Sciatic nerve (tissue), 2 donors: ENCODE measurements at regions not wholly inside any gene's neighbourhood (a gene's known extent, or its start where the extent isn't known, plus 50 kb on each side); places are given as distances from the start of the nearest gene placed in this dataset.

Experiments
- ATAC-seq: fragments of 200-7000 bp; cut with Tn5 transposase; one replicate; pipeline ENCODE4 v1.9.1; 2020; ENCODE audit warnings: mild to moderate bottlenecking, moderate library complexity
- DNase-seq: peaks from one replicate; pipeline ENCODE4 v3.0.0-alpha.2; 2020; ENCODE audit warnings: low spot score
- intact Hi-C: fragments of 100-400 bp; cut with DNase I; formaldehyde crosslinking; loops from one replicate; pipeline ENCODE4 v1.14.2; 2022
- donor health status: DM: no; HTN: no; CAD: no.
- donor health status: DM: no; HTN: no; CAD: no.

DNA sequence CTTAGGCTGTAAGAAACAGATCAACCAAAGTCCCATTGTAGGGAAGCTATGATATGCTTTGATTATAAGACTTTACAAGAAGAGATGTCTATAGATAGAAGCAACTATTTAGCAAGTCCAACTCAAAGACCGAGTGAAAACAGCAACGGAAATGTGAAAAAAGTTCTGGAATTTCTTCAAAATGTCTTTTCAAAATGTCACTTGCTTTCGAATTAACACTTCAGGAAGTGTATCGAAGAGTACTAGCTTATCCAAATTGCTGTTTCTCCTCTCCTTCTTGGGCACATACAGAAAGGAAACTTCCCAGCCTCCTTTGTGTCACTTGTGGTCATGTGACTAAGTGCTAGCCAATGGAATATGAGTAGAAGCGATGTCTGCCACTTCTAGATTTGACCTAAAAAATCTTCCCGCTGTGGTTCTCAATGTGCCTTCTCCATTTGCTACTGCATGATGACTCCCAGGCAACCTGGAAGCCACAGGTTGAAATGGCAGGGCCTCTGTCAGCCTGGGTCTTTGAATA lies 89.9 kb downstream of the TSEN15 start:
- intact Hi-C loops: no loop called here
- ATAC-seq (no peak), DNase-seq (no peak)

- intact Hi-C loops: no loop called here
- no peak for ATAC-seq
- no peak for DNase-seq
These were observed 91.9 kb downstream of the TSEN15 start for GRCh38 chr1:184143449-184143848.

- no peak for DNase-seq
- intact Hi-C loops: no loop called here
- ATAC-seq: no peak
These were observed 93.6 kb downstream of the TSEN15 start for GRCh38 chr1:184145083-184145482.

- intact Hi-C loops: no loop called here
- ATAC-seq (no peak), DNase-seq (no peak)
These were observed 94.7 kb downstream of the TSEN15 start for GRCh38 chr1:184146202-184146601.

GRCh38 chr1:184150776-184151531 lies 99.4 kb downstream of the TSEN15 start:
- peak; percentile 75 for ATAC-seq
- intact Hi-C loops: no loop called here
- DNase-seq: no peak

- ATAC-seq: peak; percentile 66
- DNase-seq: no peak
- intact Hi-C loops: no loop called here
These were observed 100.9 kb downstream of the TSEN15 start for GRCh38 chr1:184152434-184152898.

DNA sequence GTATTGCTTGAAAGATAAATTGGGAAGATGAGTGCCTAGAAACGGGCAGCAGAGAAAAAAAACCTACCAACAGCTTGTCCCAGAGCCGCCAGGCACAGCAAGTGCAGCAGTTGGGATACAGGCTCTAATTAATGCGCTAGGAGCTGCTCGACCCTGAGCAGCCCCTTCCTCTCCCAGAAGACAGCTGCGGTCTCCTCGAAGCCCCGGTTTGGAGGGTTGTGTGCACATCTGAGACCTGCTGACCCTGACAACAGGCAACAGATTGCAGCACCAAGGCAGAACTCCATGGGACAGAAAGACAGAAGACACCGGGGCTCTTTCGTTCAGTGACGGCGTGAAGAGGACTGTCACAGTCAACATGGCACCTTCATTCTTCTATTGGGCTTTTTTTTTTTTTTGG lies 101.4 kb downstream of the TSEN15 start:
- ATAC-seq (peak; percentile 27), DNase-seq (no peak)
- intact Hi-C loops: no loop called here

DNA sequence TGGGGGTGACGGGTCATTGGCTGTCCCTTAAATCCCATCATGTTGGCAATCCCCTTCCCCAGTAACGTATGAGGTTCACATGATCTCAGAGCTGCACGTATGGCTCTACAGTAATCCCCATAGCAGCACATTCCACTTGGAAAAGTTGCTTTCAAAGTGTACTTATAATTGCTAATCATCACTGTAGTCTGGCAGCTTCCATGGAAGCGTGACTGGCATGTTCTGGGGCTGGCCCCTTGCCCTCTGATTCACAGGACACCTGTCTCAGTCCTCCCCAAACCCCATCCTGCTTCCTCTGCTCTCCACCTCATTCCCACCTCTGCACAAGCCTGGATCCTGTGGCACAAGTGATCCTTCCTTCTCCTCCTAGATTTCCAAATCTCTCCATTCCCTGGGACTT lies 102.2 kb downstream of the TSEN15 start:
- intact Hi-C loops: no loop called here
- ATAC-seq (no peak), DNase-seq (no peak)

DNA sequence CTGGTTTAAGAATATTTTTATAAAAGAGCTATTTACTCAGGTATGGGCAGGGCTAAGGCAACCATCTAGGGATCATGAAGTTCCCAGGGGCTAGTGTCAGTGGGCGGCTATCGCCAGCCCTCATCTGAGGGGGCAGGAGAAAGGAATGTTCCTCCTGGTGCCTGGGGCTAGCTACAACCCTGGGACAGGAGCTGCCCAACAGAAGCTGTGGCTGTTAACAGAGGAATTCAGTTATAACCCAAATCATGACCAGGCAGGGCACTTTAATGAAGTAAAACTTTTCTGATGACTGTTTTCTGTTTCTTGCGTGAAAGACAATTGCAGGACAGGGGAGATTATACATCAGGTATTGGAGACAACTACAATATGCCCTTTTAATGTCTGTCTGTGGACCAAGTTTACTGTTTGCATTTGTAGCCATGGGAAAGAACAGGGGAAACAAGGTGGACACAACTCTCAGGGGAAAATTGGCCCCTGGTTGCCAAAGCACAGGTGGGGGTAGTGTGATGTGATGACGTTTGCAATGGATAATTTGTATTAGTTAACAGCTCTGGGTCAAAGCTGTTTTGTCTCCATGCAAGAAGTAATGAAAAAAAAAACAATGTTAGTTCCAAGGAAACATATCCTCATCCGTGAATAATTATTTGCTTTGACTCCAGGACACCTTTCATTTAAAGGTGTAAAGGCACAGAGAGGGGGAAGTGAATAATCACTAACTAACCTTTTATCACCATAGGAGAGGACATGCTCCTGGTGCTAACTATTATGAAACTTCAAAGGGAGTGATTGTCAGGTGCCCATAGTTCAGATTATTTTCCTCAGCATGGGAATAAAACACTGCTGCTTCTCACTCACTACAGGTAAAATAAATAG lies 105.2 kb downstream of the TSEN15 start:
- ATAC-seq: no peak
- intact Hi-C loops: no loop called here
- no peak for DNase-seq

DNA sequence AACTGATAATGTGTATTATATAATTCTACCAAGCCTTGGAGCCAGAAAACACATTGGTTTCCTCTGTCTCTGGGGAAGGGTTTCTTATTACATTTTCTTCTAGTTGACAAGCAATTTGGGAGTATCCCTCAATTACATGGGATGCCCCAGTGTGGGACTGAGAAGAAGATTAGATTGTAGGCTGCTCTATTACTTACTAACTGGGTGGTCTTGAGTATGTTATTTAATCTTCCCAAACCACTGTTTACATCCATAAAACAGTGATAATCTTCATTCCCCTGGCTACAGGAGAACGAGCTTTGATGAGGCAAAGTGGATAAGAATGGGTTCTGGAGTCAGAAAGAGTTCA lies 105.8 kb downstream of the TSEN15 start:
- intact Hi-C loops: no loop called here
- ATAC-seq: no peak
- DNase-seq: no peak

GRCh38 chr1:184158896-184159681 lies 107.6 kb downstream of the TSEN15 start:
- DNase-seq: no peak
- intact Hi-C loops: no loop called here
- no peak for ATAC-seq

- DNase-seq: no peak
- intact Hi-C loops: no loop called here
- no peak for ATAC-seq
These were observed 108.7 kb downstream of the TSEN15 start for GRCh38 chr1:184160236-184160635.

- DNase-seq (no peak), ATAC-seq (peak; percentile 50)
- intact Hi-C loops: no loop called here
These were observed 109.7 kb downstream of the TSEN15 start for GRCh38 chr1:184161071-184161698.

- intact Hi-C loops: no loop called here
- DNase-seq (no peak), ATAC-seq (no peak)
These were observed 110.8 kb downstream of the TSEN15 start for GRCh38 chr1:184162281-184162680.

GRCh38 chr1:184163674-184164465 lies 112.3 kb downstream of the TSEN15 start:
- DNase-seq (no peak), ATAC-seq (peak; percentile 37)
- intact Hi-C loops: no loop called here

DNA sequence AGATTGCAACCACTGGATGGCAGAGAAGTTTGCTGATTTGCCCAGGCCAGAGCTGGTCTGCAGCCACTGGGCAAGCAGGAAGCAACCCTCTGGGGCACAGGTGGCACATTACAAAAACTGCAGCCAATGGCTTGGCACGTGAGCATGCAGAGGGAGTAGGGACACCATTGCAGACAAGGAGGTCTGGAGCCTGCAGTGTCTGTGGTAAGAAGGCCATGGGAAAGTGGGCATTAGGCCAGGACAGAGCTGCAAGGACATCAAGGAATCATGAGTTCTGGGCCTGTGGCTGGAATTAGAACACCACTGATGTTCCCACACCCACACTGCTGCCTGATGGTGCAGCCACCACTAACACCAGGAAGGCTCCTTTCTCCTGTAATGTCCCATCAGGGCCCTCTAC lies 113.0 kb downstream of the TSEN15 start:
- no peak for ATAC-seq
- DNase-seq: no peak
- intact Hi-C loops: no loop called here

DNA sequence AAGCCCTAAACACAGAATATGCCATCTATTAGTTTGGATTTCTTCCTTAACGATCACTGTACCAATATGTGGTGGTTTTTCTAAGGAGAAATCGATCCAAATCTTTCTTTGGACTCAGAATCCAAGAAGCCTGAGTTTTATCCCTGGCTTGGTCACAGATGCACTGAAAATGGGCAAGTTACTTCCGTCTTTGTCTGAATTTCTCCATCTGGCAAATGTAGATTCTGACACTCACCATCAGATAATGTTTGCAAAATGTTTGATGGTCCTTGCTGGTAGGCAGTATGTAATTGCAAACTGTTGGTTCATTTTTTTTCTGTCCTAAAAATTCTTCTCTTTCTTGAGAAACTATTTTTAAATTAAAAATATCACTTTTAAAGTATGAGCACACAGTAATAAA lies 115.0 kb downstream of the TSEN15 start:
- DNase-seq: no peak
- ATAC-seq: no peak
- intact Hi-C loops: no loop called here

DNA sequence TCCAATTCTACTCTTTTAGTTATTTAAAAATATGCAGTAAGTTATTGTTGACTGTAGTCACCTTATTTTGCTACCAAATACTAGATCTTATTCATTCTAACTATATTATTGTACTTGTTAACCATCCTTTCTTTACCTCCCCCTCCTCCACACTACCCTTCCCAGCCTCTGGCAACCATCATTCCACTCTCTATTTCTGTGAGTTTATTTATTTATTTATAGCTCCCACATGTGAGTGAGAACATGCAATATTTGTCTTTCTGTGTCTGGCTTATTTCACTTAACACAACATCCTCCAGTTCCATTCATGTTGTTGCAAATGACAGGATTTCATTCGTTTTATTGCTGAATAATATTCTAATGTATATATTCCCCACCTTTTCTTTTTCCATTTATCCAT lies 115.8 kb downstream of the TSEN15 start:
- intact Hi-C loops: no loop called here
- no peak for ATAC-seq

More for the DNA sequence above, 115.8 kb downstream of the TSEN15 start:
- DNase-seq: no peak
